SK-N-SH (cell line): ENCODE measurements at regions not wholly inside any gene's neighbourhood (a gene's known extent, or its start where the extent isn't known, plus 50 kb on each side); places are given as distances from the start of the nearest gene placed in this dataset.

Source experiments
- CTCF ChIA-PET: fragments of 300-600, 350-600 bp; formaldehyde crosslinking; extraction: SDS; loops from one replicate; lab custom pipeline; 2021; lab: Yijun Ruan, JAX
- POLR2A ChIA-PET: fragments of 350-600 bp; sonication (Branson Sonifier 250); formaldehyde crosslinking; extraction: SDS; loops from one replicate; lab custom pipeline; 2020; ENCODE audit warnings: antibody characterized with exemption, inconsistent platforms; lab: Yijun Ruan, JAX
- DNase-seq: peaks from one replicate; pipeline ENCODE4 v3.0.0; 2012
- H2AFZ ChIP-seq: fragments of 200-600 bp; sonication (generic); 2 replicates; pipeline ENCODE4 v1.8.1; 2016; ENCODE audit warnings: antibody characterized with exemption, mild to moderate bottlenecking, low read depth
- H3F3A ChIP-seq: fragments of 200-600 bp; sonication (generic); replicated peaks from 2 replicates; pipeline ENCODE3; 2016; ENCODE audit warnings: antibody characterized with exemption, mild to moderate bottlenecking; ENCODE audit not compliant: insufficient read depth
- H3K27ac ChIP-seq, 2 experiments: fragments of 200-500 bp in 1 of 2; fragments of 200-600 bp in 1 of 2; sonication (Bioruptor generic) in 1 of 2; sonication (generic), shearing (Covaris generic) in 1 of 2; 2 replicates each; pipeline versions ENCODE4 v1.5.1 to v1.6.1; 2014 to 2016; ENCODE audit warnings: low read depth in 2 of 2, inconsistent platforms in 1 of 2, low read length in 1 of 2, mild to moderate bottlenecking in 1 of 2, mixed read lengths in 1 of 2
- H3K27me3 ChIP-seq: fragments of 200-600 bp; sonication (generic), shearing (Covaris generic); 2 replicates; pipeline ENCODE4 v1.6.1; 2016; ENCODE audit warnings: mixed run types; ENCODE audit not compliant: insufficient read depth
- H3K36me3 ChIP-seq, 2 experiments: fragments of 200-500 bp in 1 of 2; fragments of 200-600 bp in 1 of 2; sonication (Bioruptor generic) in 1 of 2; sonication (generic) in 1 of 2; replicated peaks in 1 of 2; 2 replicates each; pipeline versions ENCODE3 to v1.5.1; 2014 to 2016; ENCODE audit warnings: low read length in 1 of 2, mild to moderate bottlenecking in 1 of 2; ENCODE audit not compliant: insufficient read depth in 2 of 2, control insufficient read depth in 1 of 2
- H3K4me1 ChIP-seq, 2 experiments: fragments of 200-500 bp in 1 of 2; fragments of 200-600 bp in 1 of 2; sonication (Bioruptor generic) in 1 of 2; sonication (generic), shearing (Covaris generic) in 1 of 2; 2 replicates each; pipeline versions ENCODE4 v1.5.1 to v1.6.1; 2014 to 2016; ENCODE audit warnings: low read depth in 1 of 2, low read length in 1 of 2, mixed run types in 1 of 2; ENCODE audit not compliant: insufficient read depth in 2 of 2, control insufficient read depth in 1 of 2
- H3K4me2 ChIP-seq: fragments of 200-600 bp; sonication (generic), shearing (Covaris generic); 2 replicates; pipeline ENCODE4 v1.6.1; 2017; ENCODE audit warnings: mixed run types
- H3K4me3 ChIP-seq, 2 experiments: fragments of 200-500 bp in 1 of 2; fragments of 200-600 bp in 1 of 2; sonication (Bioruptor generic) in 1 of 2; sonication (generic), shearing (Covaris generic) in 1 of 2; 2 replicates each; pipeline versions ENCODE4 v1.5.1 to v1.8.1; 2014 to 2016; ENCODE audit warnings: low read depth in 2 of 2, inconsistent platforms in 1 of 2, low read length in 1 of 2, mild to moderate bottlenecking in 1 of 2, mixed read lengths in 1 of 2, moderate library complexity in 1 of 2
- H3K79me2 ChIP-seq: fragments of 200-600 bp; sonication (generic); 2 replicates; pipeline ENCODE4 v1.8.1; 2017; ENCODE audit warnings: mild to moderate bottlenecking; ENCODE audit not compliant: insufficient read depth
- H3K9ac ChIP-seq: fragments of 200-600 bp; sonication (generic); 2 replicates; pipeline ENCODE4 v1.6.1; 2017; ENCODE audit warnings: mixed run types
- H3K9me2 ChIP-seq: fragments of 200-600 bp; sonication (generic); 2 replicates; pipeline ENCODE4 v1.6.1; 2017; ENCODE audit warnings: mixed run types
- H3K9me3 ChIP-seq: fragments of 200-600 bp; sonication (generic); 2 replicates; pipeline ENCODE4 v1.6.1; 2017; ENCODE audit warnings: mixed run types, mild to moderate bottlenecking, moderate library complexity
- H4K20me1 ChIP-seq: fragments of 200-600 bp; sonication (generic); 2 replicates; pipeline ENCODE4 v1.6.1; 2017; ENCODE audit warnings: mild to moderate bottlenecking, mixed run types; ENCODE audit not compliant: insufficient read depth
- CHD2 ChIP-seq: fragments of 150-350 bp; IDR thresholded peaks from 2 replicates; pipeline ENCODE4 v1.6.1; 2018; ENCODE audit warnings: low read length; ENCODE audit not compliant: partially characterized antibody
- ELF1 ChIP-seq: IDR thresholded peaks from 2 replicates; pipeline ENCODE4 v1.4.0; 2012
- EZH2phosphoT487 ChIP-seq: fragments of 200-600 bp; sonication (generic); IDR thresholded peaks from 2 replicates; pipeline ENCODE4 v1.6.1; 2017; ENCODE audit warnings: low read depth, mixed run types, mild to moderate bottlenecking, antibody characterized with exemption, moderate library complexity, borderline replicate concordance
- FOSL2 ChIP-seq: IDR thresholded peaks from 2 replicates; pipeline ENCODE4 v1.4.0; 2012; ENCODE audit warnings: low read depth, mild to moderate bottlenecking, moderate library complexity, borderline replicate concordance
- GATA2 ChIP-seq: sonication (generic); formaldehyde crosslinking; IDR thresholded peaks from 2 replicates; pipeline ENCODE4 v1.5.0; 2020; ENCODE audit warnings: mild to moderate bottlenecking, missing genetic modification reagents
- MEF2A ChIP-seq: IDR thresholded peaks from 2 replicates; pipeline ENCODE4 v1.4.0; 2012; ENCODE audit warnings: low read depth, borderline replicate concordance
- MXI1 ChIP-seq: IDR thresholded peaks from 2 replicates; pipeline ENCODE4 v1.6.1; 2012; ENCODE audit warnings: mild to moderate bottlenecking, low read depth, low read length, improper control_type of control experiment
- POLR2AphosphoS5 ChIP-seq: IDR thresholded peaks from 2 replicates; pipeline ENCODE4 v1.6.1; 2012; ENCODE audit warnings: low read depth, low read length
- RAD21 ChIP-seq: IDR thresholded peaks from 2 replicates; pipeline ENCODE4 v1.6.1; 2012; ENCODE audit warnings: mild to moderate bottlenecking, low read length
- REST ChIP-seq: IDR thresholded peaks from 2 replicates; pipeline ENCODE4 v1.6.1; 2012; ENCODE audit warnings: mild to moderate bottlenecking, low read depth, low read length, moderate library complexity
- RFX5 ChIP-seq: IDR thresholded peaks from 2 replicates; pipeline ENCODE4 v1.6.1; 2012; ENCODE audit warnings: mild to moderate bottlenecking, improper control_type of control experiment, low read length
- RXRA ChIP-seq: IDR thresholded peaks from 2 replicates; pipeline ENCODE4 v1.4.0; 2012; ENCODE audit warnings: low read depth, mild to moderate bottlenecking, borderline replicate concordance
- TEAD4 ChIP-seq: IDR thresholded peaks from 2 replicates; pipeline ENCODE4 v1.4.0; 2012; ENCODE audit warnings: mild to moderate bottlenecking, borderline replicate concordance; ENCODE audit not compliant: insufficient read depth
- USF1 ChIP-seq: IDR thresholded peaks from 2 replicates; pipeline ENCODE4 v1.4.0; 2012; ENCODE audit warnings: low read depth, borderline replicate concordance
- WGBS: methylation state at CpG from one replicate; pipeline ENCODE4 v1.1.6; 2017; ENCODE audit warnings: low lambda C conversion rate; 5-methylcytosine and 5-hydroxymethylcytosine counted together

GRCh38 chr1:166701603-166702100, 137.6 kb upstream of the POGK start:
- Histone ChIP-seq H3K27ac (no peak overlapping the region), H3K36me3 (no peaks in the 10 kb centered on the region), H3K27me3 (no peaks in the 10 kb centered on the region), H3K79me2 (no peaks in the 10 kb centered on the region), H3K9ac (no peak overlapping the region), H2AFZ (no peak overlapping the region), H3K9me2 (no peaks in the 10 kb centered on the region), H3K4me3 (no peak overlapping the region), H4K20me1 (no peaks in the 10 kb centered on the region), H3K4me1 (no peaks in the 10 kb centered on the region), H3K4me2 (no peak overlapping the region), H3K9me3 (no peaks in the 10 kb centered on the region), H3F3A (no peaks in the 10 kb centered on the region)
- DNase-seq = no peak
- POLR2A ChIA-PET = no interaction called here
- TF ChIP-seq RAD21 (no peak), FOSL2 (no peak), RXRA (no peak), EZH2phosphoT487 (no peak), GATA2 (CRISPR knock-in tag) (no peak), POLR2AphosphoS5 (no peak), REST (no peak), MXI1 (no peak), MEF2A (no peak), RFX5 (no peak), CHD2 (no peak), USF1 (no peak)
- CTCF ChIA-PET = no interaction called here
- 0% methylated on average over 1 of the region's 1 CpG for WGBS

DNA sequence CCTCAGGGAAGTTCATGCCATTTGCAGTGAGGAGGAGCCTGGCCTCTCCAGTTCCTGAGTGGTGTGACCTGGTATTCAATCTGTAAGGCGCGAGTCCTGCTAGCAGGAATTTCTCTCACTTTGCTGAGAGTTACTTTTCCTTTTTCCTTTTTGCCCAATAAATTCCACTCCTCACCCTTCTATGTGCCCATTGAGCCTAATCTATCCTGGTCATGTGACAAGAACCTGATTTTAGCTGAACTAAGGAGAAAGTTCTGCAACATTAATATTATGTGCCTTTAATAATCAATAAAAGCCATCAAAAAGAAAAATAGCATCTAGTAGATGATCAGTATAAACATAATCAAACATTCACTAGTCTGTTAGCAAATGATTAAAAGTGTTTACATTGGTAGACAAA, 136.1 kb upstream of the POGK start:
- Histone ChIP-seq H3K27ac (no peak overlapping the region), H3K79me2 (no peaks in the 10 kb centered on the region), H3K27me3 (no peaks in the 10 kb centered on the region), H3K36me3 (no peaks in the 10 kb centered on the region), H4K20me1 (no peaks in the 10 kb centered on the region), H3K9me3 (no peaks in the 10 kb centered on the region), H3K4me1 (no peaks in the 10 kb centered on the region), H3K4me3 (no peak overlapping the region), H3F3A (no peaks in the 10 kb centered on the region), H3K9me2 (no peaks in the 10 kb centered on the region), H2AFZ (no peak overlapping the region), H3K9ac (no peak overlapping the region), H3K4me2 (no peak overlapping the region)
- POLR2A ChIA-PET = no interaction called here
- no peak for TF ChIP-seq FOSL2
- no peak for TF ChIP-seq TEAD4
- TF ChIP-seq ELF1 = no peak
- no peak for TF ChIP-seq CHD2
- no peak for DNase-seq
- CTCF ChIA-PET = no interaction called here
- 28% methylated on average over 2 of the region's 2 CpGs for WGBS
